NCI-H226 (cell line): ENCODE measurements at regions not wholly inside any gene's neighbourhood (a gene's known extent, or its start where the extent isn't known, plus 50 kb on each side); places are given as distances from the start of the nearest gene placed in this dataset.

ENCODE experiments used
- DNase-seq: peaks from one replicate; pipeline ENCODE4 v3.0.0-alpha.2; 2015

GRCh38 chr5:124410539-124411488 is 335.6 kb downstream of the ZNF608 start:
- no peak for DNase-seq

GRCh38 chr5:124408738-124409453 is 337.5 kb downstream of the ZNF608 start:
- peak; percentile 46 for DNase-seq

- DNase-seq = no peak
Observed at GRCh38 chr5:124404796-124405195, 341.6 kb downstream of the ZNF608 start.

GRCh38 chr5:124403281-124403680 is 343.2 kb downstream of the ZNF608 start:
- DNase-seq = no peak

GRCh38 chr5:124402144-124402581 is 344.3 kb downstream of the ZNF608 start:
- peak; percentile 57 for DNase-seq

GRCh38 chr5:124401476-124402143 is 344.8 kb downstream of the ZNF608 start:
- no peak for DNase-seq

- no peak for DNase-seq
Observed at GRCh38 chr5:124399426-124399961, 346.9 kb downstream of the ZNF608 start.

GRCh38 chr5:124398460-124398859 is 348.0 kb downstream of the ZNF608 start:
- no peak for DNase-seq

- DNase-seq = no peak
Observed at GRCh38 chr5:124397317-124397716, 349.1 kb downstream of the ZNF608 start.

- DNase-seq = no peak
Observed at GRCh38 chr5:124395926-124396325, 350.5 kb downstream of the ZNF608 start.

GRCh38 chr5:124395287-124395686 is 351.2 kb downstream of the ZNF608 start:
- DNase-seq = no peak

- DNase-seq = no peak
Observed at GRCh38 chr5:124394700-124395245, 351.7 kb downstream of the ZNF608 start.

GRCh38 chr5:124393584-124394379 is 352.7 kb downstream of the ZNF608 start:
- DNase-seq = no peak

- no peak for DNase-seq
Observed at GRCh38 chr5:124383693-124384092, 362.7 kb downstream of the ZNF608 start.

GRCh38 chr5:124377386-124377785 is 369.1 kb downstream of the ZNF608 start:
- DNase-seq = peak; percentile 51

- DNase-seq = no peak
Observed at GRCh38 chr5:124373883-124374282, 372.6 kb downstream of the ZNF608 start.

GRCh38 chr5:124372457-124372856 is 374.0 kb downstream of the ZNF608 start:
- no peak for DNase-seq

- DNase-seq = no peak
Observed at GRCh38 chr5:124371111-124371706, 375.2 kb downstream of the ZNF608 start.

- no peak for DNase-seq
Observed at GRCh38 chr5:124370601-124371000, 375.8 kb downstream of the ZNF608 start.

- DNase-seq = no peak
Observed at GRCh38 chr5:124365361-124365801, 381.1 kb downstream of the ZNF608 start.

- no peak for DNase-seq
Observed at GRCh38 chr5:124355928-124356327, 390.5 kb downstream of the ZNF608 start.
